ENCODE measurements at regions not wholly inside any gene's neighbourhood (a gene's known extent, or its start where the extent isn't known, plus 50 kb on each side); places are given as distances from the start of the nearest gene placed in this dataset.
"Not testable (repeated sequence)": the region's sequence is repeated elsewhere in the genome, so short reads cannot be mapped to it uniquely, and the experiment has no call there.

DNA sequence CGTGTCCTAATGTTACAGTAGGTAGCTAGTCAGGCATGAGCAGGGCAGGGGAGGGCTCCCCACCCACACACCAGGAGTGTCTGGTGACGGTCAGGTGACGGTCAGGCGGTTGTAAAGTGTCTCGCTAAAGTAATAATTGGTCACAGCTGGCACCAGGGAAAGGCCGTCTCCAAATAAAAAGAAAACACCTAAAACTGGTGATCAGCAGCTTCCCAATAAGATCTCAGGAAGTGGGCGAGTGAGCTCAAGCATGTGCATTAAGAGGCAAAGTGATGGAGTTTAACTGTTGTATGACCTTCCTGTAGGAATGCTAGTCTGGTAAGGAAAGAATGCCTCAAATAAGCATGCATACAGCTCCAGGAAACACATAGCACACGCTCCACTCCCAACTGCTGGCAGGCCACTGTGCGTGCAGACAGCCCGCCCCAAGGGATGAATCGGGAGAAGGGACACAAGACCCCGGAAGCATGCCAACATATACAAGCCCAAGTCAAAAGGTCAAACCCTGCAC, 177.1 kb downstream of the RNF144A start:
- DNase-seq (ENCODE audit: low spot score) = no peak

DNA sequence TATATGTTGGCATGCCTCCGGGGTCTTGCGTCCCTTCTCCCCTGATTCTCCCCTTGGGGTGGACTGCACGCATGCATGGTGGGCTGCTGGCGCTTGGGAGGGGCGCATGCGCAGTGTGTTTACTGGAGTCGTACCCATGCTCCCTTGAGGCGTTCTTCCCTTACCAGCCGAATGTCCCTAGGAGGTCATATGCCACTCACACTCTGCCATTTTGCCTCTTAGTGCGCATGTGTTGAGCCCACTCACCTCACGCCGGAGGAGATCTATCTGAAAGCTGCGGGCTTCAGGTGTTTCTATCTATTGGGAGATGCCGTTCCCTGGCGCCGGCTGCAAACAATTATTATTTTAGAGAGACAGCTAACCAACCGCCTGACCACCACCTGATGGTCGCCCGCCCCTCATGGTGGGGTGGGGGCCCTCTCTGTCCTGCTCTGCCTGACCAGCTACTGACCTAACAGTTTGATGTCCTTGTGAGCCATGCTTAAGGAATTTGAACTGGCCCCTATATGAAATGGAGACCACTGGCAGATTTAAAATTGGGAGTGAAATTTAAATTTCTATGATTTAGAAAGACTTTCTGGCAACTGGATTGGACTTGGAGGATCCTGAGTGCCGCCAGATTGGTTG, 179.6 kb downstream of the RNF144A start:
- no peak for DNase-seq (ENCODE audit: low spot score)

DNA sequence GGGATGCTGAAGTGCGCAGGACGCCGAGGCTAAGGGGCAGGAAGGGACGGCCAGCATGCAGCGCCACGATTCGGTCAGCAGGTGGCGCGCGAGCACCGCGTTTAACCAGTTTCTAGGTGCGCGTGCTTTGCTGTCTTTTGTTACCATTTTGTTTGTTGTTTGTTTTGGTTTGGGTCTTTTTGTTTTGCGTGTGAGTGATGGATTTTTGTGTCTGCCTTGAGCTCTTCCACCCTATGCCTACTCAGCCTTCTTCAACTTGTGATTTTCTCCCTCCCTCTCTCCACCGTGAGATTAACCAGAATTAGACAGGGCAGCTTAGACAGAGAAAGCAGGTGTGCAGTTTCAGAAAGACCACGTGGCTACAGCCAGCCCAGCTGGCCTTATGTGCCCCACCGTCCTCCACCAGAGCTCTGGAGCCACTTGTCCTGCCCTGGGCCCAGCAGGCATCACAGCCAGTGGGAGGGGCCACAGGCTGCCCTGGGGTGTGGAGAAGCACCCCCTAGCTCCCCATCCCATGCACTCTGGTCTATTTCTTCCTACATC, 180.2 kb downstream of the RNF144A start:
- DNase-seq (ENCODE audit: low spot score) = peak; percentile 83

DNA sequence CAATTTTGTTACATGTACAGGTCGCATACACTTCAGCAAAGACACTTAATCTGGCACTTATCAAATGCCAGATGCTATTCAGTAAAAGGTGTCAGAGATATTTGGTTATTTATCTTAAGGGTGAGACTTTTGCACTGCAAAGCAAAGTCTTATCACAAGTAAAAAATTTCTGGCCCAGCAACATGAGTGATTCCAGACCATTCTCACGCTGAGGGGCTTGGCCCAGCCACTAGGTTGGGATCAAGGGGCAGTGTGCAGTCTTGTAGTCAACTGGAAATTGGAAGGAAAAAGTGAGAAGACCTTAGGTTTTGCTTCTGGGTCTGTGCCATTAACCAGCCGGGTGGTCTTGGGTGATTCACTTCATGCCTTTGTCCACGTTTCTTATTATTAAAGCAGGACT, 181.6 kb downstream of the RNF144A start:
- DNase-seq (ENCODE audit: low spot score) = no peak

DNA sequence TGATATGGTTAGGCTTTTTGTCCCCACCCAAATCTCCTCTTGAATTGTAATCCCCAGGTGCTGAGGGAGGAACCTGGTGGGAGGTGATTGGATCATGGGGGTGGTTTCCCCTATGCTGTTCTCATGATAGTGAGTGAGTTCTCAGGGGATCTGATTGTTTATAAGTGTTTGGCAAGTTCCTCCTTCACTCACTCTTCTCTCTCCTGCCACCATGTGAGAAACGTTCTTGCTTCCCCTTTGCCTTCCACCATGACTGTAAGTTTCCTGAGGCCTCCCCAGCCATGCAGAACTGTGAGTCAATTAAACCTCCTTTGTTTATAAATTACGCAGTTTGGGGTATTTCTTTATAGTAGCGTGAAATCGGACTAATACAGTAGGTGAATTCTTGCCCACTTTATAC, 182.5 kb downstream of the RNF144A start:
- not testable (repeated sequence) for DNase-seq (ENCODE audit: low spot score)

DNA sequence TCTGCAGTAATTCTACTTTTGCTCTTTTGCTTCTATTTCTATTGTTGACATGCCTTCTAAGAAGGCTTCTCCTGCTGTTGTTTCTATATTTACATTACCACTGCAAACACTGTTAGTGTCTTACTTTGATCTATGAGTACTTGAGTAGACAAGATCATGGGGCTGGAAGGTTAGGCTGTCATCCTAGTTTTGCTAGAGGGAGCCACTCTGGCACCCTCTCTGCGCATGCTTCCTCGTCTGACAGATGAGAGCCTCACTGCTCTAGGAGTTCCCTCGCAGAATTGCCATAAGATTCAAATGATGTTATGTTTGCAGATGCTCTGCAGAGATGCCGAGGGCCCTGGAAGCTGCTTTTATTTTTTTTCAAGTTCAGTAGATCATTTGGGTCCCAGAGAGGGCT, 185.6 kb downstream of the RNF144A start:
- DNase-seq (ENCODE audit: low spot score) = no peak

DNA sequence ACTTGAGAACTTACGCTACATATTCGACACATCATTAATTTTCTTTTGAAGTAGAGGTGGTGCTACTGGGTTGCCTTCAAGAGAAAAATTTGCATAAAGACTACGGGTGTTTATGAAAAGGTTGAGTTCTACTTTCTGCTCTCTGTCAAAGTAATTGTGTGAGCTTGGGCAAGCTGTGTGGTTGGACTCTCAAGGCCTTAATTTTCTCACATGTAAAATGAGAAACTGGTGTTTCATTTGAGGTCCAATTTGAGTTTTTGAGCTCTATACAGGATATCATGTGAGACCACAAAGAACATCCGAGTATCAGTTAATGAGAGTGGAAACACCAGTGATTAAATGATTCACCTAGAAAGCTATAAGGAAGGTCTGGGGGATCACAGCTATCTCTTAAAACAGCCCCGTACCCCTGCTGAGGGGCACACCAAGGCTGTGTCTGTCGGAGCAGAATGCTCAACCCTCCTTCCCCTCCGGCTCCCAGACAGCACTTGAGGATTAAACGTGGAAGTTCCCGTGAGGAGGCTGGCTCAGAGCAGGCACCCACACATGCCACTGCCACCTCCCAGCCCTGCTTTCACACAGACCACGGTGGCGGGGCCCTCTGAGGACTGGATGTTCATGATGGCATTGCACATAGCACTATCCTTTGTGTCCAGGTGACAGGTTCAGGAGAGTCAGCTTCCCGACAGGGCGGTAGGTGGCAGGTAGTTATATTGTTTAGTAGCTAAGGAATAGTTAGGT, 191.8 kb downstream of the RNF144A start:
- DNase-seq (ENCODE audit: low spot score) = no peak

DNA sequence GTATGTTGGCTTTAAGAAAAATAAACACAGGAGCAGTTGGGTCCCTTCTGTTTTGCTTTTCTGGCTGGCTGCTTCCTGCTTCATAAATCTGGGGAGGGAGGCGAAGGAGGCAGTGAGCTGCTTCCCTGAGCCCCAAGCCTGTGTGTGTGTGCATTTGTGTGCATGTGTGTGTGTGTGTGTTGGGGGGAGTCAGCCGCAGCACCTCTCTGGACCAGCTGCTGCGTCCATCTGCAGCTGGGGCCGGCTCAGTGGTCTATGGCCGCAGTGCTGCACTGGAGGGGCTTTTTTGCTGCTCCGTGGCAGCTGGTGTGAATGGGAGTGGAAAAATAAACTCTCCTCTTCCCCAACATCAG, 192.3 kb downstream of the RNF144A start:
- DNase-seq (ENCODE audit: low spot score) = no peak

DNA sequence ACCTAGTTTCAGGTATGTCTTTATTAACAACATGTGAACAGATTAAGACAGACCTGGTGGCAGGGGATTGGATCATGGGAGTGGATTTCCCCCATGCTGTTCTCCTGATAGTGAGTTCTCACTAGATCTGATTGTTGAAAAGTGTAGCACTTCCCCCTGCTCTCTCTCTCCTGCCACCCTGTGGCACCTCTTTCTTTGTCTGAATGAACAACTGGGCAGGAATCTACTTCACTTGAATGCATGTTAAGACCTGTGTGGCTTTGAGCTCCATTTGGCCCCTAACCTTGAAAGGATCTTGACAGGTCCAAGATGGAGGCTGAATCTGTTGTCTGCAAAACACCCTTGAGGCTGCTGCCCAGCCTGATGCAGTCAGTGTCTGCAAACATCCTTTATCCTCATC, 194.4 kb downstream of the RNF144A start:
- DNase-seq (ENCODE audit: low spot score) = no peak

DNA sequence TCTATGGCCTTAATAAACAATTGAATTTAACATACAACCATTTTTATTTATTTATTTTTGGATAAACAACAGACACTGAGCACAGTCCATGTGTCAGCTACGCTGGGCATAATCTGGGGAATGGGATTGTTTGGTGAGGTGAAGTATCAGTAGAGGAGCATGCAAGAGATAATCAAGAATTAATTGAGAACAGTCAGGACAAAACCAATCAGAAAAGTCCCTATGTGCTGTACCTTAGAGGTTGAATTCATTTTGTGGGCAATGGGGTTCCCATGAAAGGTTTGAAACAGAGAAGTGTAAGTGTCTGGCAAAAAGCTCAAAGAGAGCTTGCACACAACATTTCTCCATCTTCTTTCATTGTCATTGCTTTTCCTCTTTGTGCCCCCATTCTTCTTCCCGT, 198.2 kb downstream of the RNF144A start:
- DNase-seq (ENCODE audit: low spot score) = no peak

DNA sequence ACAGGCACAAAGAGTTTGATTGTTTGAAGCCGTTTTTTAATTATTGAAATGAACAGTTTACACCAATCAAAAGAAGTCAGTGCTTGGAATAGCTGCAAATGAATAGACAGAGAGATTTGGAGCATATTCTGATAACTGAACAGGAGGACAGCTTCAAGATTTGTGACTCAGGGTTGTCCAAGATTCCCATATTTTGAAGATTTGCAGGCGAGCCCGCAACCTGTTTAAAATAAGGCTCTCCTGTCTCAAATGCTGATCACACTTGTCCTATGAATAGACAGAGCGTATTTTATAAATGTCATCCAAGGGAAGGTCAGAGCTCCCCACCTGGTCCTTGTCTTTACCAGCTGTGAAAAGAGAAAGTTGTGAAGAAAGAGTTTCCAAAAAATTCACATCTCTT, 198.7 kb downstream of the RNF144A start:
- DNase-seq (ENCODE audit: low spot score) = no peak

DNA sequence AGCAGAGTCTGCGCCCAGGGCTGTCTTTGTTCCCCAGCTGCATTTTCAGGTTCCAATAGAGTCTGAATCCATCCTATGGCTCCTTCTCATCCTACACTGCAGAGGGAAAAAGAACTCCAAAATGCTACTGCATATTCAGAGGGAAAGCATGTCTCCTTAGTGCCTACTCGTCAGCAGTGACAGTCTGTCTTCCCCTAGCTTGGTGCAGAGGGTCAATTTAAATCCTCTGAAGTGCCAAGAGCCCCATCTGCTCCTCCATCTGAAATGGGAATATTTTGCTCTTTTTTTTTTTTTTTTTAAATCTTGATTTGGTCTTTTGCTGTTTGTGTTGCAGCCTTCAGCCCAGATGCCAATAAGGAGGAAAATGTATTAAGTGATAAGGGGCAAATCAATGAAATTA, 199.3 kb downstream of the RNF144A start:
- DNase-seq (ENCODE audit: low spot score) = no peak

DNA sequence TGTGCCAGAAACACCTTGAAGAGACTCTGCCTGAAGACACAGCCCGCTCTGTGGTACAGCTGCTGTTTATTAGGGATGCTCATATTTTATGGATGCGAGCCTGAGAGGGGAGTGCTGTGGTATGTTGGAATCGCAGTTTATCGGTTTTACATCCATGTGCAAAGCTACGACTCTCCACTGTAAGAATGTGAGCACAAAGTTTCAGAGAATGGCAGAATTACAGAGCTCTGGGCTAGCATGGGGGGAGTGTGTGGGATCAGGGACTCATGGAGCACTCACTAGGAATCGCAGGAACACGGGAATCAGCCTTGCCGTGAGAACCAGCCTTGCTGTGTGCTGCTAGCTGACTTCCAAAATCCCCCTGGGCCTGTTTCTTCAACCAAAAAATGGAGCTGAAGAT, 199.9 kb downstream of the RNF144A start:
- DNase-seq (ENCODE audit: low spot score) = no peak

DNA sequence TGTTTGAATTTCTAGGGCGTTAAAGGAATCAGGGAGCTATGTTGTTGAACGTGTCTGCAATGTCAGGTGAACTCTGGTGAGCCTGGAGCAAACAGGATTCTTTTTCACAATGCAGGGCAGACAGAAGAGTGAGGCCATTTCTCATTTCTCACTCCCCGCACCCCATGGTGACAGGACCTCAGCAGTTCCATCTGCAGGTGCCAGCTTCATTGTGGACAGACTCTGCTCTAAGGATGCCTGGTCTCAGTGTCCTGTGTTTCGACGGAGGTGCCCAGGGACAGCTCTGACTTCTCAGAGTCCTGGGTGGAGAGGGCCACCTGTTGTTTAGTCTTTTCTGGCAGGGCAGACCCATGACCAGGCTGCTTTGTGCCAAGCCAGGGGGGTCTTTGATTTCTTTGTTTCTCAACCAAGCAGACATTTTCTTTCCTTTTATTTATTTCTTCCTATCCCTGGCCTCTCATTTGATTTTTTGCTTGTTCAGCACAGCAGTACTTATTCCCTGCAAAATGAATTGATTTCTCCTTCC, 201.5 kb downstream of the RNF144A start:
- no peak for DNase-seq (ENCODE audit: low spot score)

DNA sequence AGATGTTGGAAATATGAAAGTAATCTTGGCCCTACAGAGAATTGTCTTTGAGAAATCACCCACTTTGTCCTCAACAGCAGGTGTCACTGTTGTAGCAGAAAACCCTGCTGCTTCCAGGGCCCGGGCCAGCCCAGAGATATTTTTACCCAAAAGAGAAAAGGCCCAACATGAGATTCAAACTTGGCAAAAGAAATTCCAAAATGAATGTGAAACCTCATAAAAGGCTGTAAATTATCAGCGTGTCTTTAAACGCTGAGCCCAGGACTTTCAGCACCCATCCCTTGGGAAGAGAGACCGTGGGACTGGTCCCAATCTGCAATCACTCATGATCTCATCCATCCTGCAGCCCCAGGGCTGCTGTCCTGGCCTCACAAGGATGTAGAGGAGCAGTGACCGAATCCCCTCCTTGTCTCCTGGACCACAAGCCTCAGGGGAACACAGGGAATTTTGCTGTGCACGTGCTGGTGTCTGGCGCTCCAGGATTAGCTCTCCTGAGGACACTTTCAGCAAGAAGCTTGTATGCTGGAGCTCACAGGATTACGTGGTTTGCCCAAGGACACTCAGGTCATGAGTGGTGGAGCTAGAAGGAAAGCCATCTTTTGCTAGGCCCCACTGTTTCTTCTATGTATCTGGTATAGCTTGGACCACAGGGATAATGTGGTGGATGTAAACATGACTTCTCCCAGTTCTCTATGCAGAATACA, 202.1 kb downstream of the RNF144A start:
- DNase-seq (ENCODE audit: low spot score) = peak; percentile 54

DNA sequence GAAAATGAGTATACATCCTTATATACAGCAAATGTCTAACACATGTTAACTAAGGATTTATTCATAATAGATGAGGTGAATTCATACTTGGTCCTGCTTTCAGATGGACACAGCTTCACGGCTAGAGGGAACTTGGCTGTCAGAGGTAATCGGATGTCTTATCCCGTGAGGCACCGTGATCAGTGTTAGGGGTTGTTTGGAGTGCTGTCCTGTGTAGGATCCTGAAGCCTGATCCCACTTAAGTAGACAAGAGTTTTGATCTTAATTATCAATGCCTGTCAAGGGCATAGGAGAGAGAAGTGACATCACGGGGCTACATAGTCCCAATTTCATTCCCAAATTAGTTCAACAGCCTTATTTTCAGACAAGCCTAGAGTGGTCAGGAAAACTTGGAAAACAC, 204.6 kb downstream of the RNF144A start:
- DNase-seq (ENCODE audit: low spot score) = no peak

DNA sequence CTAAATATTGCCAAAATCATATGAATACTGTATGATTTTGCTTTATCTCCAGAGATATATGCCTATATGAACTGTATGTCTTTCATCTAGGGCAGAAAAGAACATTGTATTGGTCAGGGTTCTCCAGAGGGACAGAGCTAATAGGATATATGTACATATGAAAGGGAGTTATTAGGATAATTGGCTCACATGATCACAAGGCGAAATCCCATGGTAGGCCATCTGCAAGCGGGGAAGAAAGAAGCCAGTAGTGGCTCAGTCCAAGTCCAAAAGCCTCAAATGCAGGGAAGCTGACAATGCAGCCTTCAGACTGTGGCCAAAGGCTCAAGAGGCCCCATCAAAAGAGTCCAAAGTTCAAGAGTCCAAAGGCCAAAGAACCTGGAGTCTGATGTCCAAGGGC, 209.9 kb downstream of the RNF144A start:
- no peak for DNase-seq (ENCODE audit: low spot score)

DNA sequence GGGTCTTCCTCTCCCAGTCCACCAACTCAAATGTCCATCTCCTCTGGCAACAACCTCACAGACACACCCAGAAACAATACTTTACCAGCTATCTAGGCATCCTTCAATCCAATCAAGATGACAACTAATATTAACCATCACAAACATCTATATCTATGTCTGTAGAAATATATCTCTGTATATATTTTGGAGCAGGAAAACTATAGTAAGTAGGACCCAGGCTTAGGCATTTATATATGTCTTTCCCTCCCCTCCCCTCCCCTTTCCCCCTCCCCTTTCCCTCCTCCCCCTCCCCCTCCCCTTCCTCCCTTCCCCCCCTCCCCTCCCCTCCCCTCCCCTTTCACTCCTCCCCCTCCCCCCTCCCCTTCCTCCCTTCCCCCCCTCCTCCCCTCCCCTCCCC, 210.5 kb downstream of the RNF144A start:
- DNase-seq (ENCODE audit: low spot score) = no peak

DNA sequence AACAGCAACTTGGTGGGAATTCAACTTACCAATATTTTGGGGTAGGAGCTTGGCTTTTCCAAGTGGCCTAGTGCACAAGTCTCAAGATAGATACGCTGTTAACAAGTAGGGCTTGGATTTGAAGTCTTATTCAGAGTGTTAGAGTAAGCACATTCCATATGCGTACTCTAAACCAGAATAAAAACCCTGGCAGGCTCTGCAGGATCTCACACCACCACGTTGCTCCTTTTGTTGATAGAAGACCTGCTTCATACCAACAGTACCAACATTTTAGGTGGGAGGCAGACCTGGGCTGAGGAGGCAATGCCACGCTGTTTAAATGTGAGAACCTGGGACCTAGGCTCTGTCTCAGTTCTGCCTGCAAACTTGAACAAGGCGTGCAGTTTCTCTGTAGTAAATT, 214.0 kb downstream of the RNF144A start:
- no peak for DNase-seq (ENCODE audit: low spot score)

DNA sequence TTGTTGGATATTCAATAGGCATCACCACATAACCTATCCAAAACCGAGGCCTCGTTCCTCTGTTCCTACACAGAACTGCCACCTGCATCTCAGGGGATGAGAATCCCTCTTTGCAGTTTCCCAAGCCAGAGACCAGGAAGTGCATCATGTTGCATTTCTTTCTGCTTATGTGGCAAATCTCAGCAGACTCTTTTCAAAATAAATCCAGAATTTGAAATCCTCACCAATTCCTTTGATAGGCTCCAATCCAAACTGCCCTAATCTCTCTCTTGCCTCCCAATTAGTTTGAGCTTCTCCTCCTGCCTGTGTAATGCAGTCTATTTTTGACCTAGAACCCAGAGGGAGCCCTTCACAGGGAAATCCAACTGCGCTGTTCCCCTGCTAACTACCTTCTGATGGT, 215.5 kb downstream of the RNF144A start:
- DNase-seq (ENCODE audit: low spot score) = no peak

DNA sequence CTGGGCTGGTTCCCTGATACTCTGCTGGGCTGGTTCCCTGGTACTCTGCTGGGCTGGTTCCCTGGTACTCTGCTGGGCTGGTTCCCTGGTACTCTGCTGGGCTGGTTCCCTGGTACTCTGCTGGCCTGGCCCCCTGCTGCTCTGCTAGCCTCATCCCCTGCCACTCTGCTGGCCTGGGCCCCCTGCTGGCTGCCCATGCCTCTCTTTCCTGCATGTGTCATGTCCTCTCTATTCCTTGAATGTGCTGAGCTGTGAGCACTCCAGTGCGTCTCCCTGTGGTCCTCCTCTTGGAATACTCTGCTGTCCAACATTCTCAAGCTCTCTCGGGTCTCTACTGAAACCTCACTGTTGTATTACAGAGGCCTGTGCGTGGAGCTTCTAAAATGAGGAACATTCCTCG, 216.3 kb downstream of the RNF144A start:
- DNase-seq (ENCODE audit: low spot score) = no peak

DNA sequence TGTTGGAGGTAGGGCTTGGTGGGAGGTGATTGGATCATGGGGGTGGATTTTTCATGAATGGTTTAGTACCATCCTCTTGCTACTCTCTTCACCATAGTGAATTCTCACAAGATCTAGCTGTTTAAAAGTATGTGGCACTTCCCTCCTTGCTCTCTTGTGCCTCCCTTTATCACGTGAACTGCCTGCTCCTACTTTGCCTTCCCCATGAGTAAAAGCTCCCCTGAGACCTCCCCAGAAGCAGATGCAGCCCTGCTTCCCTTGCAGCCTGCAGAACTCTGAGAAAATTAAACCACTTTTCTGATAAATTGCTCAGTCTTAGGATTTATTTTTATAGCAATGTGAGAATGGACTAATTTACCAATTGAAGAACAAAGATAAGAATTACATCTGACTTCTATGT, 223.1 kb downstream of the RNF144A start:
- no peak for DNase-seq (ENCODE audit: low spot score)

DNA sequence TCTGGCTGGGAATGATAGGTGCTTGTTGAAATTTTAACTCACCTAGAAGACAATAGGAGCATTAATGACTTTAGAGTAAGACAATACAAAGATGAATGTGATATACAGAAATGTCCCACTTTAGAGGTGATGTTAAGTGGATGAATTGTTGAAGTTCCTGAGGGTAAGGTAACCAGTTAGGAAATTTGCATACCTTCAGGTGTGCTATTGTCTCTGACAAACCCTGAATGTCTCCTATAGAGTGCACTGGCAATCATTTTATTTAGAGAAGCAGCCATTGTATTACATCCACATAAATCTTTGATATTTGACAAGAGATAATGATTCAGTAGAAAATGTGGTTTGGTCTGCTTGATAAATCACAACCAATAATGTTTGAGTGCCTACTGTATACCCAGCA, 228.5 kb downstream of the RNF144A start:
- no peak for DNase-seq (ENCODE audit: low spot score)

All from D341Med (cell line).